ENCODE measurements at regions not wholly inside any gene's neighbourhood (a gene's known extent, or its start where the extent isn't known, plus 50 kb on each side); places are given as distances from the start of the nearest gene placed in this dataset.

DNA sequence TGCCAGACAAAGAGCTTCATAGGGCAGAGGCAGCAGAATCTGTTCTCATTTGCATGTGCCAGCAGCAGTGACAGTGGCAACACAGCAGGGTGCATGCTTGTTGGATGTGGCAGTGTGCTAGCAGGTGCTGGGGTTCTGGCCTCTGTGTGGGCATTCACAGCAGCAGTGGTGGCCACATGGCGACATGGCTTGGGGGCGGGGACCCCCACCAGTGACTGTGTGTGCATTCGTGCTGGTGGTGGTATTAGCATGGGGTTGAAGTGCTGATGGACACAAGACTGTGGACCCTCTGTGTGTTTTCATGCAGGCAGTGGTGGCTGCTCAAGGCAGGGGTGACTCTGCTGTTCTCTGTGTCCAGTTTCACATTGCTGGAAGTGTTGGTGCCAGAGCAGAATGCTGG lies 183.2 kb upstream of the PDE4D start:
- no peaks in the 10 kb centered on the region for H4K20me1 ChIP-seq (replicated peaks; ENCODE audit: control insufficient read depth, extremely low read depth, insufficient read depth, low read length)
- FAIRE-seq, result no peak
- no peaks in the 10 kb centered on the region for H3K27me3 ChIP-seq (ENCODE audit: control insufficient read depth in 2 of 2, insufficient read depth in 2 of 2, low read length in 2 of 2)
- no peaks in the 10 kb centered on the region for H3K4me1 ChIP-seq (ENCODE audit: control insufficient read depth, extremely low read depth, insufficient read depth, low read length)
- H2AFZ ChIP-seq (ENCODE audit: low read depth, low read length), result no peak overlapping the region
- H3K27ac ChIP-seq (ENCODE audit: insufficient read depth, low read depth, low read length), result no peak overlapping the region
- no peaks in the 10 kb centered on the region for H3K9me1 ChIP-seq (replicated peaks; ENCODE audit: control insufficient read depth, extremely low read depth, insufficient read depth, low read length)
- no peak overlapping the region for H3K9ac ChIP-seq (replicated peaks; ENCODE audit: extremely low read depth, insufficient read depth, low read length)
- no peaks in the 10 kb centered on the region for H3K79me2 ChIP-seq (ENCODE audit: control insufficient read depth, insufficient read depth, low read length)
- no peaks in the 10 kb centered on the region for H3K36me3 ChIP-seq (ENCODE audit: control insufficient read depth in 2 of 2, extremely low read depth in 1 of 2, insufficient read depth in 2 of 2, low read length in 2 of 2)
- DNase-seq (ENCODE audit: low read depth, low spot score), result no peak
- no peak overlapping the region for H3K4me3 ChIP-seq (replicated peaks in 1 of 3; ENCODE audit: insufficient read depth in 1 of 3, low read depth in 1 of 3, low read length in 3 of 3)
- intact Hi-C loops (cut with micrococcal nuclease), result no loop called here
- no peak overlapping the region for H3K4me2 ChIP-seq (ENCODE audit: insufficient read depth, low read length)
- dilution Hi-C loops (cut with MboI; ENCODE audit: extremely low pct_ligation_motif_present, low sequenced_read_pairs), result no loop called here
- ChIA-PET CTCF (no interaction called here), POLR2A (no interaction called here)
- BruUV-seq (replicated peaks), result no TSS peak
- H3K9me3 ChIP-seq (replicated peaks; ENCODE audit: control insufficient read depth, insufficient read depth, low read length), result no peaks in the 10 kb centered on the region
- TF ChIP-seq POLR2A (IDR thresholded peaks at IDR 0.05; ENCODE audit: low read depth, low read length) (no peak), MYC (IDR thresholded peaks at IDR 0.05; ENCODE audit: low read depth, low read length) (no peak), MAX (IDR thresholded peaks at IDR 0.05; ENCODE audit: insufficient read depth, insufficient read length) (no peak), EZH2 (IDR thresholded peaks at IDR 0.05; ENCODE audit: borderline replicate concordance, low read depth, low read length, severe bottlenecking) (no peak), FOS (IDR thresholded peaks at IDR 0.05; ENCODE audit: borderline replicate concordance, insufficient read depth, low read length) (no peak), POLR2AphosphoS5 (IDR thresholded peaks at IDR 0.05; ENCODE audit: insufficient read depth, low read depth, low read length) (no peak), JUN (IDR thresholded peaks at IDR 0.05; ENCODE audit: borderline replicate concordance, insufficient read depth, insufficient read length, low read depth) (no peak), GATA2 (IDR thresholded peaks at IDR 0.05; ENCODE audit: insufficient read depth, insufficient read length, low read depth, low read length) (no peak)
- TF ChIP-seq, protein P1, sequence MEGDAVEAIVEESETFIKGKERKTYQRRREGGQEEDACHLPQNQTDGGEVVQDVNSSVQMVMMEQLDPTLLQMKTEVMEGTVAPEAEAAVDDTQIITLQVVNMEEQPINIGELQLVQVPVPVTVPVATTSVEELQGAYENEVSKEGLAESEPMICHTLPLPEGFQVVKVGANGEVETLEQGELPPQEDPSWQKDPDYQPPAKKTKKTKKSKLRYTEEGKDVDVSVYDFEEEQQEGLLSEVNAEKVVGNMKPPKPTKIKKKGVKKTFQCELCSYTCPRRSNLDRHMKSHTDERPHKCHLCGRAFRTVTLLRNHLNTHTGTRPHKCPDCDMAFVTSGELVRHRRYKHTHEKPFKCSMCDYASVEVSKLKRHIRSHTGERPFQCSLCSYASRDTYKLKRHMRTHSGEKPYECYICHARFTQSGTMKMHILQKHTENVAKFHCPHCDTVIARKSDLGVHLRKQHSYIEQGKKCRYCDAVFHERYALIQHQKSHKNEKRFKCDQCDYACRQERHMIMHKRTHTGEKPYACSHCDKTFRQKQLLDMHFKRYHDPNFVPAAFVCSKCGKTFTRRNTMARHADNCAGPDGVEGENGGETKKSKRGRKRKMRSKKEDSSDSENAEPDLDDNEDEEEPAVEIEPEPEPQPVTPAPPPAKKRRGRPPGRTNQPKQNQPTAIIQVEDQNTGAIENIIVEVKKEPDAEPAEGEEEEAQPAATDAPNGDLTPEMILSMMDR (IDR thresholded peaks at IDR 0.05; ENCODE audit: extremely low read depth in 1 of 2, insufficient read depth in 1 of 2, low read depth in 1 of 2, low read length in 2 of 2), result no peak

Data from endothelial cell of umbilical vein (primary cell).